ENCODE measurements at regions not wholly inside any gene's neighbourhood (a gene's known extent, or its start where the extent isn't known, plus 50 kb on each side); places are given as distances from the start of the nearest gene placed in this dataset.

- TF ChIP-seq EZH2 (IDR thresholded peaks at IDR 0.05; ENCODE audit: borderline replicate concordance, insufficient read depth, low read length, poor library complexity, severe bottlenecking): no peak
- TF ChIP-seq, protein P1, sequence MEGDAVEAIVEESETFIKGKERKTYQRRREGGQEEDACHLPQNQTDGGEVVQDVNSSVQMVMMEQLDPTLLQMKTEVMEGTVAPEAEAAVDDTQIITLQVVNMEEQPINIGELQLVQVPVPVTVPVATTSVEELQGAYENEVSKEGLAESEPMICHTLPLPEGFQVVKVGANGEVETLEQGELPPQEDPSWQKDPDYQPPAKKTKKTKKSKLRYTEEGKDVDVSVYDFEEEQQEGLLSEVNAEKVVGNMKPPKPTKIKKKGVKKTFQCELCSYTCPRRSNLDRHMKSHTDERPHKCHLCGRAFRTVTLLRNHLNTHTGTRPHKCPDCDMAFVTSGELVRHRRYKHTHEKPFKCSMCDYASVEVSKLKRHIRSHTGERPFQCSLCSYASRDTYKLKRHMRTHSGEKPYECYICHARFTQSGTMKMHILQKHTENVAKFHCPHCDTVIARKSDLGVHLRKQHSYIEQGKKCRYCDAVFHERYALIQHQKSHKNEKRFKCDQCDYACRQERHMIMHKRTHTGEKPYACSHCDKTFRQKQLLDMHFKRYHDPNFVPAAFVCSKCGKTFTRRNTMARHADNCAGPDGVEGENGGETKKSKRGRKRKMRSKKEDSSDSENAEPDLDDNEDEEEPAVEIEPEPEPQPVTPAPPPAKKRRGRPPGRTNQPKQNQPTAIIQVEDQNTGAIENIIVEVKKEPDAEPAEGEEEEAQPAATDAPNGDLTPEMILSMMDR (IDR thresholded peaks at IDR 0.05; ENCODE audit: poor library complexity, severe bottlenecking): no peak
- no peak for TF ChIP-seq POLR2AphosphoS5 (IDR thresholded peaks at IDR 0.05)
- TF ChIP-seq TAF1 (IDR thresholded peaks at IDR 0.05; ENCODE audit: low read depth): no peak
- no peak for TF ChIP-seq REST (IDR thresholded peaks at IDR 0.05; ENCODE audit: borderline replicate concordance)
- no peak for TF ChIP-seq RAD21 (conservative IDR thresholded peaks at IDR 0.05)
- TF ChIP-seq SMC3 (conservative IDR thresholded peaks at IDR 0.05; ENCODE audit: poor library complexity): no peak
Measured at GRCh38 chr1:5740450-5740849, 251.8 kb downstream of the NPHP4 start.
